ENCODE measurements at regions not wholly inside any gene's neighbourhood (a gene's known extent, or its start where the extent isn't known, plus 50 kb on each side); places are given as distances from the start of the nearest gene placed in this dataset.
"Not testable (repeated sequence)": the region's sequence is repeated elsewhere in the genome, so short reads cannot be mapped to it uniquely, and the experiment has no call there.

DNA sequence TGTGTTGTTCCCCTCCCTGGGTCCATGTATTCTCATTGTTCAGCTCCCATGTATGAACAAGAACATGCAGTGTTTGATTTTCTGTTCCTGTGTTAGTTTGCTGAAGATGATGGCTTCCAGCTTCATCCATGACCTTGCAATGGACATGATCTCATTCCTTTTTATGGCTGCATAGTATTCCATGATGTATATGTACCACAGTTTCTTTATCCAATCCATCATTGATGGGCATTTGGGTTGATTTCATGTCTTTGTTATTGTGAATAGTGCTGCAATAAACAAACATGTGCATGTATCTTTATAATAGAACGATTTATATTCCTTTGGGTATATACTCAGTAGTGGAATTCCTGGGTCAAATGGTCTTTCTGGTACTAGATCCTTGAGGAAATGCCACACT, 65.1 kb upstream of the SLC13A1 start:
- in situ Hi-C loops (cut with HindIII; ENCODE audit: low sequenced_read_pairs) = not testable (repeated sequence)

DNA sequence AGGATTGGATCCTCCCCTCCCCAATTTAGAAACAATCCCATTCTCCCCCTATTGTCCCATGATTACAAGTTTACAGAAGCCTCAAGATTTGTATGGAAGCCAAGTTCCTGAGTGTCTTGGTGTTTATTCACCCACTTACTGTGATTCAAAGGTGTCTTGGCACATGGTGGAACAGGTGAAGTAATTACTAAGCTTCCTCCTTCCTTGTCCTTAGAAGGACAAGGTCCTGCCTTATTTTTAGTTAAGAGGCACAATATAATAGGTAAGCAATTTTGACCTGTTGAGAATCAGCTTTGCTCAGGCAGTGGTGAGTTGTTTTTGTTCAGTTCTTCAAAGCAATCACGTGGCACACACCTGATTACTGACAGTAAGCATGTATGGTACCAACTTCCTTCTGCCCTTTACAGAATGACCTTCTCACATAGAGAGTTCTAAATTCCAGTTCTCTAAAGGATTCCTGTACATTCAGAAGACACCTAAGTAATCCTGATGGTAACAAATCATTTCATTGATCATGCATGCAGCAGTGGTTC, 60.7 kb upstream of the SLC13A1 start:
- in situ Hi-C loops (cut with HindIII; ENCODE audit: low sequenced_read_pairs) = no loop called here

DNA sequence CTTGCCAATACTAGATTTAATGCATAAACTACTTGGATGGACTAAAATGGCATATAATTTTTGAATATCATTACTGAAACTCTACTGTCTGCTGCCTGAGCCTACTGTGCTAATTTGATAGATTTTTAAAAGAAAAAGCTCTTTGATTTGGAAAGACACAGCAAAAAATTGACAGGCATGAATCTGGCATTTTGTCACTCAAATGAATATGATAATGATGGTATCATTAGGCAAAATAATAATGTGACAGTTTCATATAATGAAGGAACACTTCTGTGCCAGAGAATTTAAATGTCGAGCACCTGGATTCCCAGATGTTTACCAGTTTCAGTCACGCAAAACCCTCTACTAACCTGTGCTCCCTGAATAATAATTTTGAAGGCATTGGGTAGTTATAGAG, 60.0 kb upstream of the SLC13A1 start:
- in situ Hi-C loops (cut with HindIII; ENCODE audit: low sequenced_read_pairs) = no loop called here
